H1 (cell line): ENCODE measurements at regions not wholly inside any gene's neighbourhood (a gene's known extent, or its start where the extent isn't known, plus 50 kb on each side); places are given as distances from the start of the nearest gene placed in this dataset.

Experiments used
- CTCF ChIA-PET: fragments of 300-600 bp; sonication (Branson Sonifier 250); formaldehyde crosslinking; loops from one replicate; lab custom pipeline; 2021; ENCODE audit not compliant: partially characterized antibody; lab: Charles Lee
- POLR2A ChIA-PET: fragments of 300-600 bp; sonication (Branson Sonifier 250); formaldehyde crosslinking; loops from one replicate; lab custom pipeline; 2021; ENCODE audit warnings: inconsistent platforms; ENCODE audit not compliant: partially characterized antibody; lab: Charles Lee
- DNase-seq, 2 experiments: peaks; one replicate each; pipeline versions ENCODE4 v3.0.0 to v3.0.0-alpha.2; 2010 to 2022; ENCODE audit warnings: low spot score in 2 of 2, low read depth in 1 of 2, mixed read lengths in 1 of 2
- FAIRE-seq: peaks from 2 replicates; lab custom pipeline; 2011; peaks lifted over from hg19 to GRCh38; lab: Jason Lieb, UNC
- H2AFZ ChIP-seq: 2 replicates; pipeline ENCODE4 v1.8.1; 2012; ENCODE audit warnings: low read length, inconsistent platforms
- H2AK5ac ChIP-seq: 2 replicates; pipeline ENCODE4 v1.6.1; 2013; ENCODE audit warnings: low read depth, low read length
- H2BK120ac ChIP-seq: replicated peaks from 2 replicates; pipeline ENCODE3; 2013; ENCODE audit warnings: low read depth, low read length, inconsistent platforms
- H2BK12ac ChIP-seq: 2 replicates; pipeline ENCODE4 v1.6.1; 2013; ENCODE audit warnings: low read depth, low read length
- H2BK15ac ChIP-seq: 2 replicates; pipeline ENCODE4 v1.6.1; 2013; ENCODE audit warnings: low read length
- H2BK20ac ChIP-seq: 2 replicates; pipeline ENCODE4 v1.6.1; 2013; ENCODE audit warnings: low read length
- H2BK5ac ChIP-seq: 2 replicates; pipeline ENCODE4 v1.6.1; 2013; ENCODE audit warnings: low read depth, low read length
- H3K14ac ChIP-seq: 2 replicates; pipeline ENCODE4 v1.6.1; 2013; ENCODE audit warnings: inconsistent platforms; ENCODE audit not compliant: insufficient read length
- H3K18ac ChIP-seq: 2 replicates; pipeline ENCODE4 v1.6.1; 2013; ENCODE audit warnings: low read length; ENCODE audit errors: extremely low read depth
- H3K23ac ChIP-seq: 2 replicates; pipeline ENCODE4 v1.6.1; 2013; ENCODE audit warnings: inconsistent platforms; ENCODE audit not compliant: insufficient read length
- H3K23me2 ChIP-seq: 2 replicates; pipeline ENCODE4 v1.6.1; 2013; ENCODE audit warnings: low read depth, low read length
- H3K27ac ChIP-seq: 2 replicates; pipeline ENCODE4 v1.6.1; 2011; ENCODE audit warnings: low read depth, low read length, inconsistent platforms
- H3K27me3 ChIP-seq, 4 experiments: replicated peaks in 1 of 4; 1 replicate in 1 of 4; 2 replicates in 3 of 4; pipeline versions ENCODE4 v1.6.1 to v1.8.1; 2011 to 2013; ENCODE audit warnings: low read length in 3 of 4, mild to moderate bottlenecking in 3 of 4, inconsistent platforms in 2 of 4, mixed read lengths in 2 of 4, moderate library complexity in 1 of 4; ENCODE audit not compliant: control insufficient read depth in 3 of 4, insufficient read depth in 3 of 4; ENCODE audit errors: extremely low read depth in 1 of 4
- H3K36me3 ChIP-seq, 4 experiments: 2 replicates each; pipeline versions ENCODE4 v1.6.1 to v1.8.1; 2011 to 2013; ENCODE audit warnings: mild to moderate bottlenecking in 4 of 4, low read length in 3 of 4, moderate library complexity in 2 of 4, control low read depth in 1 of 4, inconsistent platforms in 1 of 4; ENCODE audit not compliant: insufficient read depth in 4 of 4, control insufficient read depth in 2 of 4
- H3K4ac ChIP-seq: replicated peaks from 2 replicates; pipeline ENCODE3; 2013; ENCODE audit warnings: low read length, low read depth, mixed read lengths, inconsistent platforms; ENCODE audit not compliant: insufficient read length
- H3K4me1 ChIP-seq, 4 experiments: replicated peaks in 1 of 4; 1 replicate in 1 of 4; 2 replicates in 3 of 4; pipeline versions ENCODE4 v1.6.1 to v1.8.1; 2011 to 2013; ENCODE audit warnings: low read length in 3 of 4, inconsistent platforms in 2 of 4, mixed read lengths in 1 of 4; ENCODE audit not compliant: insufficient read depth in 4 of 4, control insufficient read depth in 3 of 4
- H3K4me2 ChIP-seq, 2 experiments: 2 replicates each; pipeline versions ENCODE4 v1.6.1 to v1.8.1; 2011 to 2013; ENCODE audit warnings: low read depth in 2 of 2, low read length in 2 of 2, control low read depth in 1 of 2, inconsistent platforms in 1 of 2, mild to moderate bottlenecking in 1 of 2; ENCODE audit not compliant: insufficient read depth in 1 of 2
- H3K4me3 ChIP-seq, 4 experiments: fragments of 200-600, 300-600 bp in 1 of 4; sonication (generic), shearing (Covaris generic), sonication (Bioruptor Twin) in 1 of 4; 2 replicates each; pipeline versions ENCODE4 v1.5.1 to v1.8.1; 2011 to 2016; ENCODE audit warnings: low read length in 4 of 4, low read depth in 3 of 4, control low read depth in 2 of 4, inconsistent platforms in 2 of 4, mild to moderate bottlenecking in 2 of 4, mixed read lengths in 1 of 4, moderate library complexity in 1 of 4; ENCODE audit not compliant: insufficient read depth in 2 of 4; ENCODE audit errors: extremely low read depth in 1 of 4
- H3K56ac ChIP-seq: replicated peaks from 2 replicates; pipeline ENCODE3; 2013; ENCODE audit warnings: low read depth, mild to moderate bottlenecking, mixed read lengths, low read length, inconsistent platforms; ENCODE audit not compliant: insufficient read length
- H3K79me1 ChIP-seq: 2 replicates; pipeline ENCODE4 v1.6.1; 2013; ENCODE audit warnings: low read depth, low read length, control low read depth
- H3K79me2 ChIP-seq, 2 experiments: 2 replicates each; pipeline versions ENCODE4 v1.6.1 to v1.8.1; 2012 to 2013; ENCODE audit warnings: low read length in 2 of 2, mild to moderate bottlenecking in 2 of 2, inconsistent platforms in 1 of 2; ENCODE audit not compliant: insufficient read depth in 2 of 2, control insufficient read depth in 1 of 2
- H3K9ac ChIP-seq, 4 experiments: replicated peaks in 1 of 4; 1 replicate in 1 of 4; 2 replicates in 3 of 4; pipeline versions ENCODE4 v1.6.1 to v1.8.1; 2011 to 2013; ENCODE audit warnings: low read depth in 3 of 4, low read length in 3 of 4, control low read depth in 2 of 4, mild to moderate bottlenecking in 2 of 4, moderate library complexity in 2 of 4, inconsistent platforms in 1 of 4; ENCODE audit errors: extremely low read depth in 1 of 4
- H3K9me3 ChIP-seq, 2 experiments: 2 replicates each; pipeline versions ENCODE4 v1.6.1 to v1.8.1; 2012 to 2013; ENCODE audit warnings: mild to moderate bottlenecking in 2 of 2, moderate library complexity in 2 of 2, control low read depth in 1 of 2, inconsistent platforms in 1 of 2, low read depth in 1 of 2, low read length in 1 of 2, mixed read lengths in 1 of 2; ENCODE audit not compliant: insufficient read depth in 2 of 2
- H4K20me1 ChIP-seq, 2 experiments: replicated peaks in 1 of 2; 2 replicates each; pipeline versions ENCODE3 to v1.8.1; 2011 to 2013; ENCODE audit warnings: inconsistent platforms in 2 of 2, low read length in 2 of 2, mild to moderate bottlenecking in 1 of 2; ENCODE audit not compliant: insufficient read depth in 2 of 2, control insufficient read depth in 1 of 2
- H4K5ac ChIP-seq: 2 replicates; pipeline ENCODE4 v1.6.1; 2013; ENCODE audit warnings: low read length, low read depth, mixed read lengths, inconsistent platforms; ENCODE audit not compliant: insufficient read length
- H4K8ac ChIP-seq: 2 replicates; pipeline ENCODE4 v1.8.0; 2013; ENCODE audit warnings: mild to moderate bottlenecking, moderate library complexity, low read length, inconsistent platforms; ENCODE audit not compliant: insufficient read depth; ENCODE audit errors: extremely low read depth
- H4K91ac ChIP-seq: replicated peaks from 2 replicates; pipeline ENCODE3; 2013; ENCODE audit warnings: low read length, mixed read lengths, inconsistent platforms; ENCODE audit not compliant: insufficient read length
- BACH1 ChIP-seq: IDR thresholded peaks from 2 replicates; pipeline ENCODE4 v1.6.1; 2012; ENCODE audit warnings: low read length, improper control_type of control experiment
- BCL11A ChIP-seq, 2 experiments: IDR thresholded peaks; one replicate each; pipeline ENCODE4 v1.6.1; 2011; ENCODE audit warnings: low read depth in 2 of 2, low read length in 2 of 2, mild to moderate bottlenecking in 2 of 2
- CHD2 ChIP-seq: IDR thresholded peaks from 2 replicates; pipeline ENCODE4 v1.6.1; 2012; ENCODE audit warnings: low read length, improper control_type of control experiment
- RNF2 ChIP-seq: fragments of 200-900, 300-1000 bp; sonication (generic); IDR thresholded peaks from 2 replicates; pipeline ENCODE4 v1.7.1; 2016; ENCODE audit warnings: borderline replicate concordance, low read depth, mild to moderate bottlenecking, antibody characterized with exemption, low read length; ENCODE audit not compliant: poor library complexity, severe bottlenecking; ENCODE audit errors: missing control alignments
- YY1 ChIP-seq: IDR thresholded peaks from 2 replicates; pipeline ENCODE4 v1.6.1; 2011; ENCODE audit warnings: low read depth, mild to moderate bottlenecking, low read length
- WGBS, 2 experiments: shearing (Covaris generic) in 1 of 2; methylation state at CpG; one replicate each; pipeline versions ENCODE4 v1.1.6 to v1.1.7; 2013 to 2015; ENCODE audit warnings: low lambda C conversion rate in 2 of 2, mixed read lengths in 2 of 2, inconsistent platforms in 1 of 2, low coverage in 1 of 2, missing lambda C conversion rate in 1 of 2; ENCODE audit not compliant: insufficient replicate concordance in 2 of 2, insufficient coverage in 1 of 2, insufficient read length in 1 of 2; ENCODE audit errors: extremely low coverage in 1 of 2, missing lambda C conversion rate in 1 of 2; 5-methylcytosine and 5-hydroxymethylcytosine counted together

DNA sequence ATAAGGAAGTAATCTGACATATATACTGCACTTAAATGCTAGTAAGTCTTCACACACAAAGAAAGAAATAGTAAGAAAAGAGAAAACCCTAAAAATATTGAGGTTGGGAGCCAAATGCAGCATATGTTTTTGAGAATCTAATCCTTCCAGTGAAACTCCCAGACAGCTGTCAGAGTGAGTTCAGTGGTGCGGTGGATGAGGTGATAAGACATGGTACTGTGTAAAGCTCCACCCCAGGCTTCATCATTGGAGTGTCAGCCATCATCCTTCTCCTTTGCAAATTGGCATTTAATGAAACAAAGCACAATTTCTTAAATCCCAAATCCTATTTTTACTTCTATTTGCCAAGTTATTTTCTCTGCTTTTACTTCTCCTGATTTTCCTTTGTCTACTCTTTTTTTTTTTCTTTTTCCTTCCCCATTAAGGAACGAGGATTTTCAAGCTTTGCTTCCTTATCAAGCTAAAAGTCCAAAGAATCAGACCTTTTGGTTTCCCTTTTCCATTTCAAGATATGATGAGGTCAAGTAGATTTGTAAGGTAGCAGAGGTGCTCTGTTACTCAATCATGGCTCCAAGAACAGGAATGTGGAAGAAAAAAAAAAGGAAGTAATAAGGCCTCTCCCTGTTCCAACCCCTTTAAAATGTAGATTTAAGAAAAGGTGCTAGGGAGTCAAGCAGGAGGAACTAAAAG is 343.3 kb downstream of the SETD4 start:
- Histone ChIP-seq H3K23ac (no peak overlapping the region), H2BK12ac (no peak overlapping the region), H2BK5ac (no peak overlapping the region), H3K4me1 (no peaks in the 10 kb centered on the region), H3K4me2 (no peak overlapping the region), H4K5ac (no peak overlapping the region), H3K27me3 (peaks cover 0 to 8% (median 6%) of the 10 kb centered on the region in 4 experiments; a peak in 3 of 7 replicates), H4K91ac (no peak overlapping the region), H2AFZ (no peak overlapping the region), H2AK5ac (no peak overlapping the region), H4K20me1 (no peaks in the 10 kb centered on the region), H3K4me3 (no peak overlapping the region), H3K56ac (no peak overlapping the region), H3K4ac (no peak overlapping the region), H3K23me2 (no peaks in the 10 kb centered on the region), H3K36me3 (no peaks in the 10 kb centered on the region), H2BK120ac (no peak overlapping the region), H3K9ac (no peak overlapping the region), H3K79me2 (no peaks in the 10 kb centered on the region), H3K27ac (no peak overlapping the region), H2BK15ac (no peak overlapping the region), H2BK20ac (no peak overlapping the region), H3K79me1 (no peaks in the 10 kb centered on the region), H3K14ac (no peak overlapping the region), H3K9me3 (no peaks in the 10 kb centered on the region; a peak in 1 of 4 replicates), H3K18ac (no peak overlapping the region), H4K8ac (no peak overlapping the region)
- 96% methylated on average over 2 of the region's 2 CpGs; no CpG with 5 or more reads in 1 of the 2 experiments for WGBS, 2 experiments
- DNase-seq, result no peak
- no peak for FAIRE-seq
- POLR2A ChIA-PET, result no interaction called here
- TF ChIP-seq BCL11A (IDR thresholded peaks at IDR 0.05; ENCODE audit: low read depth in 2 of 2, low read length in 2 of 2) (no peak), CHD2 (no peak), RNF2 (no peak), BACH1 (no peak), YY1 (no peak)
- CTCF ChIA-PET, result interaction anchor here (0.6 to 1.5 kb wide), 5 partner anchors 10 to 970 kb away, joined by 3 to 7 read pairs (median 3); no protein-coding TSS in a partner anchor
